B cell (primary cell): ENCODE measurements at regions not wholly inside any gene's neighbourhood (a gene's known extent, or its start where the extent isn't known, plus 50 kb on each side); places are given as distances from the start of the nearest gene placed in this dataset.

ENCODE experiments used
- CTCF ChIP-seq: fragments of 200-600 bp; IDR thresholded peaks from one replicate; pipeline ENCODE4 v1.8.0; 2022; ENCODE audit warnings: antibody characterized with exemption, mild to moderate bottlenecking
- EZH2 ChIP-seq: IDR thresholded peaks from 2 replicates; pipeline ENCODE4 v1.6.1; 2012; ENCODE audit warnings: borderline replicate concordance, low read depth, mild to moderate bottlenecking, moderate library complexity, low read length; ENCODE audit not compliant: insufficient read depth, poor library complexity, severe bottlenecking

- TF ChIP-seq CTCF: no peak
- TF ChIP-seq EZH2: no peak
Measured at GRCh38 chr4:18568600-18568999, 547.0 kb upstream of the LCORL start.
